Stomach (tissue), 4 donors: ENCODE measurements at regions not wholly inside any gene's neighbourhood (a gene's known extent, or its start where the extent isn't known, plus 50 kb on each side); places are given as distances from the start of the nearest gene placed in this dataset.

Experiments used
- POLR2AphosphoS5 ChIP-seq, 3 donors: sonication (generic); formaldehyde crosslinking; IDR thresholded peaks; one replicate each; pipeline ENCODE4 v1.6.1; 2016; ENCODE audit warnings: antibody characterized with exemption in 3 of 3
- TF ChIP-seq, protein P1 (sequence below), 7 experiments: fragments of 450-650 bp in 4 of 7; fragments of 200-600 bp in 3 of 7; sonication (generic) in 3 of 7; IDR thresholded peaks; one replicate each; pipeline ENCODE4 v1.5.1; 2016 to 2019; ENCODE audit warnings: antibody characterized with exemption in 7 of 7, control low read depth in 2 of 7, mild to moderate bottlenecking in 1 of 7

DNA sequence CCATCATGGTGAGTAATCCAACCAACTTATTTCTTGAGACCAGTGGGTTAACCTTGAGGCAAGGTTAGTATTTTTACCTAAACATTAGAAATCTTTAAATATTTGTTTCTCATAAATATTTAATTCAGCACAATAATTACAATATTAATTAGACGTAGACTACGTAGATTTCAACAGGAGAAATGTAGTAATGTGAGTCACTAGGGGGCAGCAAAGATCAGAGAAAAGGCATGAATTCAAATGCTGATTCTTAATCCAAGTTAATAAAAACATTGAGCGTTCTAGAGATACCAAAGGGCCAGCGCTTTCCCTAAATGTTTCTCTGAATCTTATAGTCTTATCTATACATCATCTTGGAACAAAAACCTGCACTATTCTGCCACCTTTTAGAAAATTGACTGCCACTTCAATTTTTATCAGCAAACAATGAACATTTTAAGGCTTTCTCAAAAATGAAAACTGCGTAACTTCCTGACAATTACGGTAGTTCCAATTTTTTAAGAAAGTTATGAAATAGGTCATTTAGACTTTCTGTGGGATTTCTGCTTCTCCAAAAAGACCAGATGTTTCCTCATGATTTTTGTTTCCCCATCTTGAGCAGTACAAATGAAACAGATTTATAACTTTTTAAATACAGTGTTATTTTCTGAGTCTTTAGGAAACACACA is 180.7 kb downstream of the GASK1B start:
- TF ChIP-seq POLR2AphosphoS5 (IDR thresholded peaks at IDR 0.05): no peak
- TF ChIP-seq, protein P1, sequence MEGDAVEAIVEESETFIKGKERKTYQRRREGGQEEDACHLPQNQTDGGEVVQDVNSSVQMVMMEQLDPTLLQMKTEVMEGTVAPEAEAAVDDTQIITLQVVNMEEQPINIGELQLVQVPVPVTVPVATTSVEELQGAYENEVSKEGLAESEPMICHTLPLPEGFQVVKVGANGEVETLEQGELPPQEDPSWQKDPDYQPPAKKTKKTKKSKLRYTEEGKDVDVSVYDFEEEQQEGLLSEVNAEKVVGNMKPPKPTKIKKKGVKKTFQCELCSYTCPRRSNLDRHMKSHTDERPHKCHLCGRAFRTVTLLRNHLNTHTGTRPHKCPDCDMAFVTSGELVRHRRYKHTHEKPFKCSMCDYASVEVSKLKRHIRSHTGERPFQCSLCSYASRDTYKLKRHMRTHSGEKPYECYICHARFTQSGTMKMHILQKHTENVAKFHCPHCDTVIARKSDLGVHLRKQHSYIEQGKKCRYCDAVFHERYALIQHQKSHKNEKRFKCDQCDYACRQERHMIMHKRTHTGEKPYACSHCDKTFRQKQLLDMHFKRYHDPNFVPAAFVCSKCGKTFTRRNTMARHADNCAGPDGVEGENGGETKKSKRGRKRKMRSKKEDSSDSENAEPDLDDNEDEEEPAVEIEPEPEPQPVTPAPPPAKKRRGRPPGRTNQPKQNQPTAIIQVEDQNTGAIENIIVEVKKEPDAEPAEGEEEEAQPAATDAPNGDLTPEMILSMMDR (IDR thresholded peaks at IDR 0.05): peak in 5 of 7 experiments; percentile 23 to 71 (median 64)
